ENCODE measurements at regions not wholly inside any gene's neighbourhood (a gene's known extent, or its start where the extent isn't known, plus 50 kb on each side); places are given as distances from the start of the nearest gene placed in this dataset.

- TF ChIP-seq POLR2AphosphoS5 (IDR thresholded peaks at IDR 0.05; ENCODE audit: low read depth, low read length) (no peak), POLR2A (IDR thresholded peaks at IDR 0.05; ENCODE audit: low read depth, low read length) (no peak), TAF1 (IDR thresholded peaks at IDR 0.05; ENCODE audit: borderline replicate concordance, low read depth, low read length) (no peak)
- DNase-seq (ENCODE audit: insufficient read length) (no peak), FAIRE-seq (no peak)
Observed at GRCh38 chr1:55536545-55536865, 321.3 kb upstream of the USP24 start.

GRCh38 chr1:55535724-55536544, 320.8 kb upstream of the USP24 start:
- DNase-seq (ENCODE audit: insufficient read length) (no peak), FAIRE-seq (no peak)
- TF ChIP-seq POLR2A (IDR thresholded peaks at IDR 0.05; ENCODE audit: low read depth, low read length) (no peak), TAF1 (IDR thresholded peaks at IDR 0.05; ENCODE audit: borderline replicate concordance, low read depth, low read length) (no peak), POLR2AphosphoS5 (IDR thresholded peaks at IDR 0.05; ENCODE audit: low read depth, low read length) (no peak)

GRCh38 chr1:55534565-55535121, 319.5 kb upstream of the USP24 start:
- FAIRE-seq: no peak
- DNase-seq (ENCODE audit: insufficient read length): no peak

GRCh38 chr1:55531644-55532043, 316.5 kb upstream of the USP24 start:
- FAIRE-seq (no peak), DNase-seq (ENCODE audit: insufficient read length) (no peak)
- no peak for TF ChIP-seq TAF1 (IDR thresholded peaks at IDR 0.05; ENCODE audit: borderline replicate concordance, low read depth, low read length)
- no peak for TF ChIP-seq POLR2A (IDR thresholded peaks at IDR 0.05; ENCODE audit: low read depth, low read length)
- TF ChIP-seq POLR2AphosphoS5 (IDR thresholded peaks at IDR 0.05; ENCODE audit: low read depth, low read length): no peak

More at GRCh38 chr1:55534565-55535121, 319.5 kb upstream of the USP24 start:
- TF ChIP-seq POLR2A (IDR thresholded peaks at IDR 0.05; ENCODE audit: low read depth, low read length): no peak
- TF ChIP-seq TAF1 (IDR thresholded peaks at IDR 0.05; ENCODE audit: borderline replicate concordance, low read depth, low read length): no peak
- TF ChIP-seq POLR2AphosphoS5 (IDR thresholded peaks at IDR 0.05; ENCODE audit: low read depth, low read length): no peak

GRCh38 chr1:55530749-55531478, 315.8 kb upstream of the USP24 start:
- TF ChIP-seq TAF1 (IDR thresholded peaks at IDR 0.05; ENCODE audit: borderline replicate concordance, low read depth, low read length) (no peak), POLR2A (IDR thresholded peaks at IDR 0.05; ENCODE audit: low read depth, low read length) (no peak), POLR2AphosphoS5 (IDR thresholded peaks at IDR 0.05; ENCODE audit: low read depth, low read length) (no peak)
- no peak for DNase-seq (ENCODE audit: insufficient read length)
- FAIRE-seq: no peak

GRCh38 chr1:55529017-55529416, 313.9 kb upstream of the USP24 start:
- no peak for FAIRE-seq
- no peak for TF ChIP-seq POLR2A (IDR thresholded peaks at IDR 0.05; ENCODE audit: low read depth, low read length)
- no peak for TF ChIP-seq POLR2AphosphoS5 (IDR thresholded peaks at IDR 0.05; ENCODE audit: low read depth, low read length)
- TF ChIP-seq TAF1 (IDR thresholded peaks at IDR 0.05; ENCODE audit: borderline replicate concordance, low read depth, low read length): no peak
- DNase-seq (ENCODE audit: insufficient read length): no peak

GRCh38 chr1:55527831-55528230, 312.7 kb upstream of the USP24 start:
- DNase-seq (ENCODE audit: insufficient read length): no peak
- no peak for FAIRE-seq
- TF ChIP-seq POLR2AphosphoS5 (IDR thresholded peaks at IDR 0.05; ENCODE audit: low read depth, low read length) (no peak), POLR2A (IDR thresholded peaks at IDR 0.05; ENCODE audit: low read depth, low read length) (no peak), TAF1 (IDR thresholded peaks at IDR 0.05; ENCODE audit: borderline replicate concordance, low read depth, low read length) (no peak)

GRCh38 chr1:55526716-55527115, 311.6 kb upstream of the USP24 start:
- no peak for FAIRE-seq
- TF ChIP-seq POLR2A (IDR thresholded peaks at IDR 0.05; ENCODE audit: low read depth, low read length) (no peak), TAF1 (IDR thresholded peaks at IDR 0.05; ENCODE audit: borderline replicate concordance, low read depth, low read length) (no peak), POLR2AphosphoS5 (IDR thresholded peaks at IDR 0.05; ENCODE audit: low read depth, low read length) (no peak)
- DNase-seq (ENCODE audit: insufficient read length): no peak

GRCh38 chr1:55524006-55524405, 308.8 kb upstream of the USP24 start:
- TF ChIP-seq POLR2A (IDR thresholded peaks at IDR 0.05; ENCODE audit: low read depth, low read length) (no peak), TAF1 (IDR thresholded peaks at IDR 0.05; ENCODE audit: borderline replicate concordance, low read depth, low read length) (no peak), POLR2AphosphoS5 (IDR thresholded peaks at IDR 0.05; ENCODE audit: low read depth, low read length) (no peak)
- DNase-seq (ENCODE audit: insufficient read length) (no peak), FAIRE-seq (no peak)

GRCh38 chr1:55522982-55523381, 307.8 kb upstream of the USP24 start:
- DNase-seq (ENCODE audit: insufficient read length): no peak
- TF ChIP-seq POLR2A (IDR thresholded peaks at IDR 0.05; ENCODE audit: low read depth, low read length) (no peak), POLR2AphosphoS5 (IDR thresholded peaks at IDR 0.05; ENCODE audit: low read depth, low read length) (no peak), TAF1 (IDR thresholded peaks at IDR 0.05; ENCODE audit: borderline replicate concordance, low read depth, low read length) (no peak)
- no peak for FAIRE-seq

- FAIRE-seq: no peak
- TF ChIP-seq TAF1 (IDR thresholded peaks at IDR 0.05; ENCODE audit: borderline replicate concordance, low read depth, low read length) (no peak), POLR2AphosphoS5 (IDR thresholded peaks at IDR 0.05; ENCODE audit: low read depth, low read length) (no peak), POLR2A (IDR thresholded peaks at IDR 0.05; ENCODE audit: low read depth, low read length) (no peak)
- DNase-seq (ENCODE audit: insufficient read length): no peak
Observed at GRCh38 chr1:55522353-55522903, 307.3 kb upstream of the USP24 start.
